Fibroblast of lung (primary cell): ENCODE measurements at regions not wholly inside any gene's neighbourhood (a gene's known extent, or its start where the extent isn't known, plus 50 kb on each side); places are given as distances from the start of the nearest gene placed in this dataset.

Experiments used
- DNase-seq, 2 donors: peaks; one replicate each; pipeline versions ENCODE4 v3.0.0 to v3.0.0-alpha.2; 2010; ENCODE audit warnings: low read depth in 2 of 2
- H2AFZ ChIP-seq: 2 replicates; pipeline ENCODE4 v1.5.1; 2012; ENCODE audit warnings: low read length, control low read depth, inconsistent platforms
- H3K27ac ChIP-seq: 2 replicates; pipeline ENCODE4 v1.5.1; 2011; ENCODE audit warnings: low read length, control low read depth; ENCODE audit not compliant: insufficient read depth
- H3K27me3 ChIP-seq: 2 replicates; pipeline ENCODE4 v1.5.1; 2011; ENCODE audit warnings: mild to moderate bottlenecking, low read length; ENCODE audit not compliant: control insufficient read depth, insufficient read depth
- H3K36me3 ChIP-seq: 2 replicates; pipeline ENCODE4 v1.5.1; 2011; ENCODE audit warnings: low read length; ENCODE audit not compliant: control insufficient read depth, insufficient read depth
- H3K4me1 ChIP-seq: 2 replicates; pipeline ENCODE4 v1.5.1; 2011; ENCODE audit warnings: low read length; ENCODE audit not compliant: control insufficient read depth, insufficient read depth; ENCODE audit errors: extremely low read depth
- H3K4me2 ChIP-seq: 2 replicates; pipeline ENCODE4 v1.5.1; 2011; ENCODE audit warnings: low read length, control low read depth; ENCODE audit not compliant: insufficient read depth; ENCODE audit errors: extremely low read depth
- H3K4me3 ChIP-seq, 4 experiments: fragments of 200-600 bp in 1 of 4; sonication (generic) in 1 of 4; replicated peaks in 1 of 4; 2 replicates each; pipeline ENCODE4 v1.5.1; 2011 to 2016; ENCODE audit warnings: low read length in 4 of 4, low read depth in 3 of 4, mild to moderate bottlenecking in 3 of 4, control low read depth in 2 of 4, inconsistent platforms in 1 of 4, mixed read lengths in 1 of 4; ENCODE audit not compliant: insufficient read depth in 1 of 4; ENCODE audit errors: control extremely low read depth in 1 of 4
- H3K79me2 ChIP-seq: 2 replicates; pipeline ENCODE4 v1.5.1; 2012; ENCODE audit warnings: mild to moderate bottlenecking, low read length, inconsistent platforms; ENCODE audit not compliant: control insufficient read depth, insufficient read depth
- H3K9ac ChIP-seq: 2 replicates; pipeline ENCODE4 v1.5.1; 2011; ENCODE audit warnings: mild to moderate bottlenecking, low read length, control low read depth; ENCODE audit not compliant: insufficient read depth
- H3K9me3 ChIP-seq: 2 replicates; pipeline ENCODE4 v1.5.1; 2012; ENCODE audit warnings: low read depth, low read length; ENCODE audit not compliant: control insufficient read depth, insufficient read depth
- H4K20me1 ChIP-seq: 2 replicates; pipeline ENCODE4 v1.5.1; 2011; ENCODE audit warnings: low read length; ENCODE audit not compliant: control insufficient read depth, insufficient read depth; ENCODE audit errors: extremely low read depth
- CTCF ChIP-seq, 2 donors: IDR thresholded peaks in 1 of 2; conservative IDR thresholded peaks in 1 of 2; 1 replicate in 1 of 2; 2 replicates in 1 of 2; pipeline ENCODE4 v1.5.1; 2011 to 2012; ENCODE audit warnings: low read length in 2 of 2, control low read depth in 1 of 2, inconsistent platforms in 1 of 2, low read depth in 1 of 2, mild to moderate bottlenecking in 1 of 2
- EZH2 ChIP-seq: IDR thresholded peaks from 2 replicates; pipeline ENCODE4 v1.5.1; 2012; ENCODE audit warnings: low read length, control low read depth, mild to moderate bottlenecking; ENCODE audit errors: missing control alignments

GRCh38 chr10:62648921-62649320 lies 155.6 kb upstream of the ADO start:
- Histone ChIP-seq H3K27me3 (no peaks in the 10 kb centered on the region), H4K20me1 (no peaks in the 10 kb centered on the region), H3K4me2 (no peak overlapping the region), H3K36me3 (no peaks in the 10 kb centered on the region), H3K9ac (no peak overlapping the region), H3K27ac (no peak overlapping the region), H3K4me3 (no peak overlapping the region), H2AFZ (no peak overlapping the region), H3K79me2 (no peaks in the 10 kb centered on the region), H3K4me1 (no peaks in the 10 kb centered on the region), H3K9me3 (no peaks in the 10 kb centered on the region)
- TF ChIP-seq EZH2, result no peak
- TF ChIP-seq CTCF (conservative IDR thresholded peaks at IDR 0.05 in 1 of 2, IDR thresholded peaks at IDR 0.05 in 1 of 2; ENCODE audit: low read depth in 1 of 2, low read length in 2 of 2), result no peak
- DNase-seq, result no peak

- H4K20me1 ChIP-seq, result no peaks in the 10 kb centered on the region
Measured at GRCh38 chr10:62650411-62650810, 154.1 kb upstream of the ADO start.

GRCh38 chr10:62651341-62651740 lies 153.2 kb upstream of the ADO start:
- no peaks in the 10 kb centered on the region for H4K20me1 ChIP-seq
- DNase-seq, result peak in 1 of 2 donors; percentile 69
- H3K9ac ChIP-seq, result no peak overlapping the region
- H3K27me3 ChIP-seq, result no peaks in the 10 kb centered on the region
- H3K4me1 ChIP-seq, result no peaks in the 10 kb centered on the region
- H3K4me2 ChIP-seq, result no peak overlapping the region
- TF ChIP-seq CTCF (conservative IDR thresholded peaks at IDR 0.05 in 1 of 2, IDR thresholded peaks at IDR 0.05 in 1 of 2; ENCODE audit: low read depth in 1 of 2, low read length in 2 of 2) (no peak), EZH2 (no peak)
- H2AFZ ChIP-seq, result no peak overlapping the region
- H3K36me3 ChIP-seq, result no peaks in the 10 kb centered on the region
- H3K4me3 ChIP-seq, result no peak overlapping the region
- H3K79me2 ChIP-seq, result no peaks in the 10 kb centered on the region
- no peaks in the 10 kb centered on the region for H3K9me3 ChIP-seq
- no peak overlapping the region for H3K27ac ChIP-seq

More at GRCh38 chr10:62650411-62650810, 154.1 kb upstream of the ADO start:
- DNase-seq, result peak in 1 of 2 donors; percentile 26
- Histone ChIP-seq H3K4me1 (no peaks in the 10 kb centered on the region), H2AFZ (no peak overlapping the region), H3K9ac (no peak overlapping the region), H3K4me2 (no peak overlapping the region), H3K79me2 (no peaks in the 10 kb centered on the region), H3K36me3 (no peaks in the 10 kb centered on the region), H3K4me3 (no peak overlapping the region), H3K27ac (no peak overlapping the region), H3K27me3 (no peaks in the 10 kb centered on the region), H3K9me3 (no peaks in the 10 kb centered on the region)
- TF ChIP-seq EZH2 (no peak), CTCF (conservative IDR thresholded peaks at IDR 0.05 in 1 of 2, IDR thresholded peaks at IDR 0.05 in 1 of 2; ENCODE audit: low read depth in 1 of 2, low read length in 2 of 2) (no peak)
